ENCODE measurements at regions not wholly inside any gene's neighbourhood (a gene's known extent, or its start where the extent isn't known, plus 50 kb on each side); places are given as distances from the start of the nearest gene placed in this dataset.
A peak's percentile ranks its signal among the peaks of the same experiment; 100 is the strongest.

- Mint-ChIP-seq H3K27ac (no peak overlapping the region), H3K4me1 (ENCODE audit: low read depth) (no peaks in the 10 kb centered on the region), H3K27me3 (ENCODE audit: low read depth) (no peaks in the 10 kb centered on the region)
Measured at GRCh38 chrY:19208915-19209314, 435.4 kb upstream of the HSFY2 start.

GRCh38 chrY:19207048-19207447 is 433.5 kb upstream of the HSFY2 start:
- Mint-ChIP-seq H3K27ac (no peak overlapping the region), H3K9me3 (no peaks in the 10 kb centered on the region), H3K4me1 (ENCODE audit: low read depth) (peaks cover 2% of the 10 kb centered on the region), H3K36me3 (ENCODE audit: low read depth) (no peaks in the 10 kb centered on the region), H3K27me3 (ENCODE audit: low read depth) (no peaks in the 10 kb centered on the region), H3K4me3 (no peak overlapping the region)

More at GRCh38 chrY:19208915-19209314, 435.4 kb upstream of the HSFY2 start:
- H3K4me3 Mint-ChIP-seq = no peak overlapping the region
- H3K36me3 Mint-ChIP-seq (ENCODE audit: low read depth) = no peaks in the 10 kb centered on the region
- no peaks in the 10 kb centered on the region for H3K9me3 Mint-ChIP-seq

GRCh38 chrY:19180824-19181223 is 407.3 kb upstream of the HSFY2 start:
- H3K27ac Mint-ChIP-seq = no peak overlapping the region
- no peaks in the 10 kb centered on the region for H3K27me3 Mint-ChIP-seq (ENCODE audit: low read depth)
- H3K4me3 Mint-ChIP-seq = no peak overlapping the region
- H3K36me3 Mint-ChIP-seq (ENCODE audit: low read depth) = no peaks in the 10 kb centered on the region
- H3K4me1 Mint-ChIP-seq (ENCODE audit: low read depth) = no peaks in the 10 kb centered on the region
- H3K9me3 Mint-ChIP-seq = no peaks in the 10 kb centered on the region

GRCh38 chrY:19168202-19168565 is 394.6 kb upstream of the HSFY2 start:
- H3K4me1 Mint-ChIP-seq (ENCODE audit: low read depth) = no peaks in the 10 kb centered on the region
- no peak overlapping the region for H3K4me3 Mint-ChIP-seq
- H3K9me3 Mint-ChIP-seq = no peaks in the 10 kb centered on the region
- no peaks in the 10 kb centered on the region for H3K27me3 Mint-ChIP-seq (ENCODE audit: low read depth)
- H3K36me3 Mint-ChIP-seq (ENCODE audit: low read depth) = no peaks in the 10 kb centered on the region
- no peak overlapping the region for H3K27ac Mint-ChIP-seq

- no peaks in the 10 kb centered on the region for H3K4me1 Mint-ChIP-seq (ENCODE audit: low read depth)
- H3K27me3 Mint-ChIP-seq (ENCODE audit: low read depth) = no peaks in the 10 kb centered on the region
- H3K27ac Mint-ChIP-seq = no peak overlapping the region
- H3K4me3 Mint-ChIP-seq = no peak overlapping the region
- H3K36me3 Mint-ChIP-seq (ENCODE audit: low read depth) = no peaks in the 10 kb centered on the region
- no peaks in the 10 kb centered on the region for H3K9me3 Mint-ChIP-seq
Measured at GRCh38 chrY:19167319-19168201, 394.0 kb upstream of the HSFY2 start.

- Mint-ChIP-seq H3K27me3 (ENCODE audit: low read depth) (no peaks in the 10 kb centered on the region), H3K9me3 (no peaks in the 10 kb centered on the region), H3K4me3 (no peak overlapping the region), H3K36me3 (ENCODE audit: low read depth) (no peaks in the 10 kb centered on the region), H3K27ac (no peak overlapping the region), H3K4me1 (ENCODE audit: low read depth) (no peaks in the 10 kb centered on the region)
Measured at GRCh38 chrY:19148783-19149182, 375.2 kb upstream of the HSFY2 start.

- H3K9me3 Mint-ChIP-seq = no peaks in the 10 kb centered on the region
- H3K4me1 Mint-ChIP-seq (ENCODE audit: low read depth) = no peaks in the 10 kb centered on the region
- H3K4me3 Mint-ChIP-seq = no peak overlapping the region
- H3K36me3 Mint-ChIP-seq (ENCODE audit: low read depth) = no peaks in the 10 kb centered on the region
- H3K27me3 Mint-ChIP-seq (ENCODE audit: low read depth) = no peaks in the 10 kb centered on the region
- H3K27ac Mint-ChIP-seq = no peak overlapping the region
Measured at GRCh38 chrY:19146296-19146695, 372.8 kb upstream of the HSFY2 start.

- Mint-ChIP-seq H3K27ac (no peak overlapping the region), H3K36me3 (ENCODE audit: low read depth) (no peaks in the 10 kb centered on the region), H3K9me3 (no peaks in the 10 kb centered on the region), H3K27me3 (ENCODE audit: low read depth) (no peaks in the 10 kb centered on the region), H3K4me1 (ENCODE audit: low read depth) (no peaks in the 10 kb centered on the region), H3K4me3 (no peak overlapping the region)
Measured at GRCh38 chrY:19142093-19142492, 368.6 kb upstream of the HSFY2 start.

GRCh38 chrY:19140285-19140920 is 366.9 kb upstream of the HSFY2 start:
- Mint-ChIP-seq H3K4me3 (no peak overlapping the region), H3K27ac (no peak overlapping the region), H3K36me3 (ENCODE audit: low read depth) (no peaks in the 10 kb centered on the region), H3K27me3 (ENCODE audit: low read depth) (no peaks in the 10 kb centered on the region), H3K9me3 (no peaks in the 10 kb centered on the region), H3K4me1 (ENCODE audit: low read depth) (no peaks in the 10 kb centered on the region)

GRCh38 chrY:19134426-19134825 is 360.9 kb upstream of the HSFY2 start:
- H3K9me3 Mint-ChIP-seq = no peaks in the 10 kb centered on the region
- H3K36me3 Mint-ChIP-seq (ENCODE audit: low read depth) = no peaks in the 10 kb centered on the region
- H3K4me3 Mint-ChIP-seq = no peak overlapping the region
- H3K4me1 Mint-ChIP-seq (ENCODE audit: low read depth) = peaks cover 4% of the 10 kb centered on the region
- H3K27ac Mint-ChIP-seq = no peak overlapping the region
- no peaks in the 10 kb centered on the region for H3K27me3 Mint-ChIP-seq (ENCODE audit: low read depth)

GRCh38 chrY:19130569-19131358 is 357.2 kb upstream of the HSFY2 start:
- no peak overlapping the region for H3K4me3 Mint-ChIP-seq
- peak overlapping the region; percentile 21 for H3K27ac Mint-ChIP-seq
- H3K4me1 Mint-ChIP-seq (ENCODE audit: low read depth) = peaks cover 4% of the 10 kb centered on the region
- no peaks in the 10 kb centered on the region for H3K9me3 Mint-ChIP-seq
- no peaks in the 10 kb centered on the region for H3K36me3 Mint-ChIP-seq (ENCODE audit: low read depth)
- no peaks in the 10 kb centered on the region for H3K27me3 Mint-ChIP-seq (ENCODE audit: low read depth)

- Mint-ChIP-seq H3K36me3 (ENCODE audit: low read depth) (no peaks in the 10 kb centered on the region), H3K9me3 (no peaks in the 10 kb centered on the region), H3K27ac (no peak overlapping the region), H3K4me1 (ENCODE audit: low read depth) (peaks cover 4% of the 10 kb centered on the region), H3K4me3 (no peak overlapping the region), H3K27me3 (ENCODE audit: low read depth) (no peaks in the 10 kb centered on the region)
Measured at GRCh38 chrY:19126889-19127288, 353.4 kb upstream of the HSFY2 start.

- Mint-ChIP-seq H3K4me1 (ENCODE audit: low read depth) (no peaks in the 10 kb centered on the region), H3K9me3 (no peaks in the 10 kb centered on the region), H3K27ac (no peak overlapping the region), H3K27me3 (ENCODE audit: low read depth) (no peaks in the 10 kb centered on the region), H3K4me3 (no peak overlapping the region), H3K36me3 (ENCODE audit: low read depth) (no peaks in the 10 kb centered on the region)
Measured at GRCh38 chrY:19124609-19125008, 351.1 kb upstream of the HSFY2 start.

GRCh38 chrY:19122450-19122849 is 348.9 kb upstream of the HSFY2 start:
- H3K9me3 Mint-ChIP-seq = no peaks in the 10 kb centered on the region
- no peaks in the 10 kb centered on the region for H3K36me3 Mint-ChIP-seq (ENCODE audit: low read depth)
- H3K4me1 Mint-ChIP-seq (ENCODE audit: low read depth) = no peaks in the 10 kb centered on the region
- H3K27ac Mint-ChIP-seq = no peak overlapping the region
- no peaks in the 10 kb centered on the region for H3K27me3 Mint-ChIP-seq (ENCODE audit: low read depth)
- no peak overlapping the region for H3K4me3 Mint-ChIP-seq

GRCh38 chrY:19098349-19098748 is 324.8 kb upstream of the HSFY2 start:
- Mint-ChIP-seq H3K27ac (no peak overlapping the region), H3K9me3 (no peaks in the 10 kb centered on the region), H3K4me3 (no peak overlapping the region), H3K27me3 (ENCODE audit: low read depth) (peaks cover 12% of the 10 kb centered on the region), H3K36me3 (ENCODE audit: low read depth) (no peaks in the 10 kb centered on the region), H3K4me1 (ENCODE audit: low read depth) (no peaks in the 10 kb centered on the region)
